Activated B cell treated with CpG ODN at 0.5 μM for 24 hours (primary cell): ENCODE measurements at regions not wholly inside any gene's neighbourhood (a gene's known extent, or its start where the extent isn't known, plus 50 kb on each side); places are given as distances from the start of the nearest gene placed in this dataset.
"Not testable (repeated sequence)": the region's sequence is repeated elsewhere in the genome, so short reads cannot be mapped to it uniquely, and the experiment has no call there.

Experiments
- ATAC-seq: fragments of 200-7000 bp; cut with Tn5 transposase; one replicate; pipeline ENCODE4 v1.10.0; 2021; ENCODE audit warnings: low read depth, mild to moderate bottlenecking, moderate library complexity
- CTCF ChIA-PET: fragments of 350-600 bp; sonication (Branson Sonifier 250); formaldehyde crosslinking; loops from one replicate; lab custom pipeline; 2021; ENCODE audit warnings: antibody characterized with exemption; lab: Charles Lee
- POLR2A ChIA-PET: fragments of 350-600 bp; sonication (Branson Sonifier 250); formaldehyde crosslinking; loops from one replicate; lab custom pipeline; 2021; ENCODE audit warnings: antibody characterized with exemption; lab: Charles Lee
- DNase-seq: peaks from one replicate; pipeline ENCODE4 v3.0.0; 2022
- H3K27ac Mint-ChIP-seq: one replicate; pipeline ENCODE4 v1.8.0; 2020; ENCODE audit warnings: mixed read lengths
- H3K27me3 Mint-ChIP-seq: one replicate; pipeline ENCODE4 v1.8.0; 2021; ENCODE audit warnings: mixed read lengths
- H3K36me3 Mint-ChIP-seq: one replicate; pipeline ENCODE4 v1.8.0; 2021; ENCODE audit warnings: low read depth, mixed read lengths
- H3K4me1 Mint-ChIP-seq: one replicate; pipeline ENCODE4 v1.8.0; 2021; ENCODE audit warnings: mixed read lengths
- H3K4me3 Mint-ChIP-seq: one replicate; pipeline ENCODE4 v1.8.0; 2020; ENCODE audit warnings: mild to moderate bottlenecking, mixed read lengths
- H3K9me3 Mint-ChIP-seq: one replicate; pipeline ENCODE4 v1.8.0; 2020; ENCODE audit warnings: mixed read lengths
- CTCF ChIP-seq: fragments of 200-600 bp; IDR thresholded peaks from one replicate; pipeline ENCODE4 v1.8.0; 2022; ENCODE audit warnings: antibody characterized with exemption, mild to moderate bottlenecking
- intact Hi-C: fragments of 100-400 bp; cut with micrococcal nuclease; formaldehyde crosslinking; loops from one replicate; pipeline ENCODE4 v1.15.1; 2024

GRCh38 chr17:45643591-45643990 lies 140.5 kb upstream of the CRHR1 start:
- ATAC-seq, result no peak
- POLR2A ChIA-PET, result no interaction called here
- no peak overlapping the region for H3K27ac Mint-ChIP-seq

DNA sequence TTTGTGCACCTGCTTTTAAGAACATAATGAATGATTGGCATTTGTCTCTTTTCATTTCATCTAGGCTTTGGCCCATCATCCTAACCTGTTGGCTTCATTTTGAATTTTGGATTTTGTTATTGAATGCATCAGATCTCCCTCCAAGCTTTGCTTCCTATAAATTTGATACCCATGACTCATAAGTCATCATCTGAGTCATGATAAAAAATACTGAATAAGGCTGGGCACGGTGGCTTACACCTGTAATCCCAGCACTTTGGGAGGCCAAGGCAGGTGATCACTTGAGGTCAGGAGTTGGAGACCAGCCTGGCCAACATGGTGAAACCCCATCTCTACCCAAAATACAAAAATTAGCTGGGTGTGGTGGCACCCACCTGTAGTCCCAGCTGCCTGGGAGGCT lies 139.5 kb upstream of the CRHR1 start:
- intact Hi-C loops, H3K27ac Mint-ChIP-seq, POLR2A ChIA-PET, H3K4me3 Mint-ChIP-seq, ATAC-seq, H3K27me3 Mint-ChIP-seq, H3K4me1 Mint-ChIP-seq, H3K9me3 Mint-ChIP-seq, DNase-seq, H3K36me3 Mint-ChIP-seq: not testable (repeated sequence)
- CTCF ChIA-PET, result interaction anchor here (1.0 kb wide), 1 partner anchor 187 kb away, joined by 4 read pairs; no protein-coding TSS in a partner anchor

More at GRCh38 chr17:45643591-45643990, 140.5 kb upstream of the CRHR1 start:
- Mint-ChIP-seq H3K27me3 (peaks cover 9% of the 10 kb centered on the region), H3K4me3 (no peak overlapping the region), H3K4me1 (peaks cover 5% of the 10 kb centered on the region), H3K9me3 (no peaks in the 10 kb centered on the region), H3K36me3 (peaks cover 8% of the 10 kb centered on the region)
- no peak for DNase-seq
- no peak for TF ChIP-seq CTCF
- CTCF ChIA-PET, result interaction anchor here (1.0 to 4.7 kb wide), 2 partner anchors 188 to 191 kb away, joined by 4 to 84 read pairs; no protein-coding TSS in a partner anchor
- intact Hi-C loops, result no loop called here

DNA sequence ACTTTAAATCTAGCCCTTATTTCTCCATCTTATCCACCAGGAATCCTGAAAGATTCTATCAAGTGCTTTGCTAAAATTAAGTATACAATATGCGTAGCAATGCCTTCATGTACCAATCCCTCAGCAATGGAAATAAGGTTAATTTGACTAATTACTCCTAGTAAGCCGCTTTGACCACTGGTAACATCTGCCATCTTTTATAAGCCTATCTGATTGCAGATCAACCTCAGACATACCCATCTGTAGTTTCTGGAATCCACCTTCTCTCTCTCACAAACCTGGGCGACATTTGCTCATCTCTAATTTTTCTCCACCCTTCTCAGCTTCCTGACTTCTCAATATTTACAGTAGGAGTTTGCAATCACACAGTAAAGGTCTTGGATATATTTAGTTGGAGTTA lies 138.8 kb upstream of the CRHR1 start:
- H3K4me3 Mint-ChIP-seq, result no peak overlapping the region
- CTCF ChIA-PET, result no interaction called here

DNA sequence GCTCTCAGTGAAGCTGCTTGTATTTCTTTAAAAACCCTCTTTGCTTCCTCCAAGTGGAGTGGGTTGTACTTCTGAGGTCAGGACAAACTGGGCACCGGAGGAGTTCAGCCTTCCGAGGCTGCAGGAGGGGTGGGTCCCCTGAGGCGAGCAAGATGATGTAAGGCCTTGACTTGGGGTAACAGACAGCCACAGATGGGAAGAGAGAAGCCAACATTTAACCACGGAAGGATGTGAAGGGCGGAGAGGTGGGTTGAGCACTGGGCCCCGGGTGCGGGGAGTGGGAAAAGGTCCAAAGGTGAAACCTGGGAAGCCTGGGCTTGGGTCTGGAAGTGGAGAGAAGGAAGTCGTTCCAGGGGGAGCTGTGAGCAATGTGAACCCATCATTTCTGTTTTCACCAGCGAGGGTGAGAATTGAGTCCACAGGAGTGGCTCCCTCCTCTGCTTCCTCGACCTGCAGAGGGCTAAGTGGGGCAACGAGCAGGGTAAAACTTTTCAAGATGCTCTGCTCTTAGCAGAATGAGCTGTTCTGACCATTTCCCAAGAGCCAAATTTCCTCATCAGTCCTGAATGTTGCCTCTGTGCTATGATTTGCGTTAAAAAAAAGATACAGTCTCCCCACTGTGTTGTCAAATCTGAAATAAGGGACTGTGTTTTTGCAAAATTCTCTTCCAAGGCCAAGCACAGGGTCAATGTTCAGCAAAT lies 137.7 kb upstream of the CRHR1 start:
- no peak for TF ChIP-seq CTCF
- no peak overlapping the region for H3K27ac Mint-ChIP-seq
- no peak for DNase-seq

More for the DNA sequence above, 138.8 kb upstream of the CRHR1 start:
- no peaks in the 10 kb centered on the region for H3K36me3 Mint-ChIP-seq
- POLR2A ChIA-PET, result no interaction called here
- no peak for TF ChIP-seq CTCF
- H3K4me1 Mint-ChIP-seq, result peaks cover 1% of the 10 kb centered on the region
- H3K27me3 Mint-ChIP-seq, result peaks cover 9% of the 10 kb centered on the region
- DNase-seq (no peak), ATAC-seq (no peak)
- intact Hi-C loops, result no loop called here
- H3K9me3 Mint-ChIP-seq, result no peaks in the 10 kb centered on the region
- no peak overlapping the region for H3K27ac Mint-ChIP-seq

DNA sequence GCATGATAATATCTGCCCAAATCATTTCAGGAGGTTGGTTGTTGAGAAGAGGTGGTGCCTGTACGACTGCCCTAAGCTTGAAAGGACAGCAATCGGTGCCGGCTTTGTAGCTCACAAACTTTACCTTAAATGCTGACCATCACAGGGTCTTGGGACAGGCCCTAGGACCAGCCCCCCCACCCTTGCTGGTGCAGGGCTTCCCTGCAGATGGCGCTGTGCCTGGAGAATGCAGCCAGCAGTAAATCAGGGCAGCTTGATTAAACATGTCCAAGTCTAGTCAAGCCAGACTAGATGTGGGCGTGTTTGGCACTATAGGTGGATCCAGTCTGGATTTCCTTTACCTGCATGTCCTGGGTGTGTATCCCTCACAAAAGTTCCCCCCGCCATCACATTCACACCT lies 135.5 kb upstream of the CRHR1 start:
- CTCF ChIA-PET, result interaction anchor here (1.4 kb wide), 1 partner anchor 184 kb away, joined by 3 read pairs; no protein-coding TSS in a partner anchor
- intact Hi-C loops, result no loop called here

More for the DNA sequence above, 137.7 kb upstream of the CRHR1 start:
- H3K27me3 Mint-ChIP-seq, result peaks cover 9% of the 10 kb centered on the region
- no peaks in the 10 kb centered on the region for H3K4me1 Mint-ChIP-seq
- intact Hi-C loops, result no loop called here
- no peak overlapping the region for H3K4me3 Mint-ChIP-seq
- ATAC-seq, result no peak
- ChIA-PET POLR2A (no interaction called here), CTCF (no interaction called here)
- no peaks in the 10 kb centered on the region for H3K36me3 Mint-ChIP-seq
- no peaks in the 10 kb centered on the region for H3K9me3 Mint-ChIP-seq

More for the DNA sequence above, 135.5 kb upstream of the CRHR1 start:
- no peak overlapping the region for H3K4me3 Mint-ChIP-seq
- DNase-seq, result no peak
- no peak overlapping the region for H3K27ac Mint-ChIP-seq
- H3K4me1 Mint-ChIP-seq, result no peaks in the 10 kb centered on the region
- no peaks in the 10 kb centered on the region for H3K9me3 Mint-ChIP-seq
- peaks cover 9% of the 10 kb centered on the region for H3K27me3 Mint-ChIP-seq
- TF ChIP-seq CTCF, result no peak
- ATAC-seq, result no peak
- no peaks in the 10 kb centered on the region for H3K36me3 Mint-ChIP-seq
- POLR2A ChIA-PET, result no interaction called here
